D341Med (cell line): ENCODE measurements at regions not wholly inside any gene's neighbourhood (a gene's known extent, or its start where the extent isn't known, plus 50 kb on each side); places are given as distances from the start of the nearest gene placed in this dataset.
"Not testable (repeated sequence)": the region's sequence is repeated elsewhere in the genome, so short reads cannot be mapped to it uniquely, and the experiment has no call there.

ENCODE experiments used
- DNase-seq: peaks from one replicate; pipeline ENCODE4 v3.0.0; 2012; ENCODE audit warnings: low spot score

GRCh38 chr14:51351997-51352396 is 112.0 kb downstream of the TMX1 start:
- no peak for DNase-seq

GRCh38 chr14:51353901-51354300 is 113.9 kb downstream of the TMX1 start:
- no peak for DNase-seq

GRCh38 chr14:51354846-51355245 is 114.8 kb downstream of the TMX1 start:
- no peak for DNase-seq

GRCh38 chr14:51356381-51356780 is 116.3 kb downstream of the TMX1 start:
- no peak for DNase-seq

- no peak for DNase-seq
These were observed 117.2 kb downstream of the TMX1 start for GRCh38 chr14:51357250-51357649.

- DNase-seq = no peak
These were observed 120.5 kb downstream of the TMX1 start for GRCh38 chr14:51360592-51360991.

- DNase-seq = no peak
These were observed 125.4 kb downstream of the TMX1 start for GRCh38 chr14:51365241-51365965.

- DNase-seq = not testable (repeated sequence)
These were observed 126.4 kb downstream of the TMX1 start for GRCh38 chr14:51366460-51366859.

GRCh38 chr14:51366866-51367599 is 127.0 kb downstream of the TMX1 start:
- DNase-seq = not testable (repeated sequence)

GRCh38 chr14:51367600-51367931 is 127.5 kb downstream of the TMX1 start:
- no peak for DNase-seq

- DNase-seq = no peak
These were observed 128.7 kb downstream of the TMX1 start for GRCh38 chr14:51368721-51369163.

GRCh38 chr14:51369814-51370213 is 129.8 kb downstream of the TMX1 start:
- peak; percentile 59 for DNase-seq

- no peak for DNase-seq
These were observed 130.8 kb downstream of the TMX1 start for GRCh38 chr14:51370758-51371386.

- not testable (repeated sequence) for DNase-seq
These were observed 137.1 kb downstream of the TMX1 start for GRCh38 chr14:51377186-51377585.

- no peak for DNase-seq
These were observed 142.5 kb downstream of the TMX1 start for GRCh38 chr14:51382506-51382905.

- no peak for DNase-seq
These were observed 146.4 kb downstream of the TMX1 start for GRCh38 chr14:51386411-51386810.

GRCh38 chr14:51386983-51387735 is 147.1 kb downstream of the TMX1 start:
- no peak for DNase-seq

- no peak for DNase-seq
These were observed 152.4 kb downstream of the TMX1 start for GRCh38 chr14:51392416-51392815.

- no peak for DNase-seq
These were observed 154.3 kb downstream of the TMX1 start for GRCh38 chr14:51394384-51394783.

GRCh38 chr14:51394804-51395203 is 154.8 kb downstream of the TMX1 start:
- no peak for DNase-seq

GRCh38 chr14:51395361-51395849 is 155.4 kb downstream of the TMX1 start:
- peak; percentile 82 for DNase-seq

- DNase-seq = peak; percentile 51
These were observed 156.3 kb downstream of the TMX1 start for GRCh38 chr14:51396222-51396815.
